GM23338 (cell line): ENCODE measurements at regions not wholly inside any gene's neighbourhood (a gene's known extent, or its start where the extent isn't known, plus 50 kb on each side); places are given as distances from the start of the nearest gene placed in this dataset.

Experiments used
- ATAC-seq: fragments of 200-7000 bp; cut with Tn5 transposase; 3 replicates; pipeline ENCODE4 v1.9.1; 2020
- DNase-seq: peaks from one replicate; pipeline ENCODE4 v3.0.0-alpha.2; 2015; ENCODE audit warnings: low spot score
- H2AFZ ChIP-seq: fragments of 200-600 bp; sonication (generic); 2 replicates; pipeline ENCODE4 v1.8.0; 2016; ENCODE audit warnings: antibody characterized with exemption, mild to moderate bottlenecking, moderate library complexity
- H3F3A ChIP-seq: fragments of 200-600 bp; sonication (generic); replicated peaks from 2 replicates; pipeline ENCODE4 v1.8.0; 2017; ENCODE audit warnings: antibody characterized with exemption, mixed run types, low read depth
- H3K27ac ChIP-seq: fragments of 200-600 bp; sonication (generic); 2 replicates; pipeline ENCODE4 v1.6.1; 2016; ENCODE audit warnings: low read depth
- H3K27me3 ChIP-seq: fragments of 200-600 bp; sonication (generic); 2 replicates; pipeline ENCODE4 v1.8.0; 2016; ENCODE audit warnings: mild to moderate bottlenecking, mixed run types, moderate library complexity; ENCODE audit not compliant: insufficient read depth
- H3K36me3 ChIP-seq: fragments of 200-600 bp; sonication (generic); 2 replicates; pipeline ENCODE4 v1.8.0; 2016; ENCODE audit warnings: mild to moderate bottlenecking; ENCODE audit not compliant: insufficient read depth
- H3K4me1 ChIP-seq: fragments of 200-600 bp; sonication (generic); 2 replicates; pipeline ENCODE4 v1.8.0; 2016; ENCODE audit warnings: mild to moderate bottlenecking, moderate library complexity; ENCODE audit not compliant: insufficient read depth
- H3K4me2 ChIP-seq: fragments of 200-600 bp; sonication (generic); 2 replicates; pipeline ENCODE4 v1.7.1; 2017; ENCODE audit warnings: mixed run types
- H3K4me3 ChIP-seq: fragments of 200-600 bp; sonication (generic); 2 replicates; pipeline ENCODE4 v1.6.1; 2016; ENCODE audit warnings: mixed run types
- H3K79me2 ChIP-seq: fragments of 200-600 bp; sonication (generic); replicated peaks from 2 replicates; pipeline ENCODE4 v1.8.0; 2017; ENCODE audit warnings: mild to moderate bottlenecking; ENCODE audit not compliant: insufficient read depth
- H3K9me2 ChIP-seq: fragments of 200-600 bp; sonication (generic); 2 replicates; pipeline ENCODE4 v1.8.0; 2017; ENCODE audit not compliant: insufficient read depth
- H4K20me1 ChIP-seq: fragments of 200-600 bp; sonication (generic); replicated peaks from 2 replicates; pipeline ENCODE4 v1.8.0; 2017; ENCODE audit warnings: mild to moderate bottlenecking; ENCODE audit not compliant: insufficient read depth
- H3K27ac Mint-ChIP-seq: 2 replicates; pipeline ENCODE4 v1.8.0; 2020; ENCODE audit warnings: inconsistent platforms, mild to moderate bottlenecking, moderate library complexity, mixed read lengths
- H3K27me3 Mint-ChIP-seq: 3 replicates; pipeline ENCODE4 v1.8.0; 2022; ENCODE audit warnings: low read depth, mild to moderate bottlenecking, moderate library complexity, mixed read lengths, inconsistent platforms; ENCODE audit not compliant: insufficient read depth, poor library complexity
- H3K36me3 Mint-ChIP-seq: 3 replicates; pipeline ENCODE4 v1.8.0; 2021; ENCODE audit warnings: low read depth, mild to moderate bottlenecking, inconsistent platforms, moderate library complexity, mixed read lengths
- H3K4me1 Mint-ChIP-seq: 3 replicates; pipeline ENCODE4 v1.8.0; 2020; ENCODE audit warnings: mild to moderate bottlenecking, inconsistent platforms, mixed read lengths
- H3K4me3 Mint-ChIP-seq: 3 replicates; pipeline ENCODE4 v1.8.0; 2021; ENCODE audit warnings: moderate library complexity, mild to moderate bottlenecking, inconsistent platforms, mixed read lengths
- H3K9me3 Mint-ChIP-seq: 3 replicates; pipeline ENCODE4 v1.8.0; 2020; ENCODE audit warnings: moderate library complexity, mild to moderate bottlenecking, inconsistent platforms, mixed read lengths
- CREB1 ChIP-seq: fragments of 250-450 bp; sonication (Bioruptor Pico); IDR thresholded peaks from 2 replicates; pipeline ENCODE4 v1.5.0; 2020; ENCODE audit warnings: low read depth, mild to moderate bottlenecking, moderate library complexity
- EZH2 ChIP-seq: fragments of 200-600 bp; sonication (generic); IDR thresholded peaks from one replicate; pipeline ENCODE4 v1.8.0; 2017; ENCODE audit warnings: antibody characterized with exemption, mild to moderate bottlenecking, low read depth; ENCODE audit not compliant: unreplicated experiment
- EZH2phosphoT487 ChIP-seq: fragments of 200-600 bp; sonication (generic); IDR thresholded peaks from one replicate; pipeline ENCODE4 v1.8.1; 2018; ENCODE audit warnings: antibody characterized with exemption; ENCODE audit not compliant: unreplicated experiment
- JUNB ChIP-seq: IDR thresholded peaks from one replicate; pipeline ENCODE4 v1.6.1; 2016; ENCODE audit warnings: antibody characterized with exemption; ENCODE audit not compliant: unreplicated experiment
- NANOG ChIP-seq: IDR thresholded peaks from 2 replicates; pipeline ENCODE4 v1.6.1; 2016; ENCODE audit warnings: antibody characterized with exemption, borderline replicate concordance
- STAT1 ChIP-seq: IDR thresholded peaks from one replicate; pipeline ENCODE4 v1.6.1; 2016; ENCODE audit warnings: antibody characterized with exemption; ENCODE audit not compliant: unreplicated experiment
- ZNF114 ChIP-seq: fragments of 250-450 bp; sonication (Bioruptor Pico); IDR thresholded peaks from 2 replicates; pipeline ENCODE4 v1.5.0; 2020; ENCODE audit warnings: mild to moderate bottlenecking, moderate library complexity
- ZNF331 ChIP-seq: fragments of 250-450 bp; sonication (Bioruptor Pico); IDR thresholded peaks from 2 replicates; pipeline ENCODE4 v1.5.0; 2020; ENCODE audit warnings: low read depth, mild to moderate bottlenecking, moderate library complexity
- TF ChIP-seq, protein P1 (sequence below): fragments of 250-450 bp; sonication (Bioruptor Pico); IDR thresholded peaks from 2 replicates; pipeline ENCODE4 v1.5.0; 2020; ENCODE audit warnings: mild to moderate bottlenecking, moderate library complexity
- TF ChIP-seq, protein P2 (sequence below), 2 experiments: fragments of 200-600 bp in 1 of 2; sonication (generic) in 1 of 2; conservative IDR thresholded peaks; 2 replicates each; pipeline versions ENCODE4 v1.5.1 to v1.6.1; 2016 to 2017; ENCODE audit warnings: antibody characterized with exemption in 2 of 2, low read depth in 2 of 2, mild to moderate bottlenecking in 2 of 2, moderate library complexity in 1 of 2

DNA sequence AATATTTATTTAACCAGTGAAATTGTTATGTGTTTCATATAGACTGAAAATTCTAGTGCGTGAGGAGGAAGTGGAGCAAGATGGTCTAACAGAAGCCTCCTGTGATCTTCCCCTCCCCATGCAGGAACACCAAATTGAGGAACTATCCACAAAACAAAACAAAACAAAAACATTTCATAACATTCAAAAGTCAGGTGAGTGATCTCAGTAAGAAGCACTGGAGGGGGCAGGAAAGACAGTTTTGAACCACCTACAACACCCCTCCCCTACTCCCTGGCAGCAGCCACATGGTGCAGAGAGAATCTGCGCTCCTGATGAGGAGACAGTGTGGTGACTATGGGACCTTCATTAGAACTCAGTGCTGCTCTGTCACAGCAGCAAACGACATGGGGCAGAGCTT lies 221.9 kb upstream of the SEMA3C start (continued):
- TF ChIP-seq, protein P1, sequence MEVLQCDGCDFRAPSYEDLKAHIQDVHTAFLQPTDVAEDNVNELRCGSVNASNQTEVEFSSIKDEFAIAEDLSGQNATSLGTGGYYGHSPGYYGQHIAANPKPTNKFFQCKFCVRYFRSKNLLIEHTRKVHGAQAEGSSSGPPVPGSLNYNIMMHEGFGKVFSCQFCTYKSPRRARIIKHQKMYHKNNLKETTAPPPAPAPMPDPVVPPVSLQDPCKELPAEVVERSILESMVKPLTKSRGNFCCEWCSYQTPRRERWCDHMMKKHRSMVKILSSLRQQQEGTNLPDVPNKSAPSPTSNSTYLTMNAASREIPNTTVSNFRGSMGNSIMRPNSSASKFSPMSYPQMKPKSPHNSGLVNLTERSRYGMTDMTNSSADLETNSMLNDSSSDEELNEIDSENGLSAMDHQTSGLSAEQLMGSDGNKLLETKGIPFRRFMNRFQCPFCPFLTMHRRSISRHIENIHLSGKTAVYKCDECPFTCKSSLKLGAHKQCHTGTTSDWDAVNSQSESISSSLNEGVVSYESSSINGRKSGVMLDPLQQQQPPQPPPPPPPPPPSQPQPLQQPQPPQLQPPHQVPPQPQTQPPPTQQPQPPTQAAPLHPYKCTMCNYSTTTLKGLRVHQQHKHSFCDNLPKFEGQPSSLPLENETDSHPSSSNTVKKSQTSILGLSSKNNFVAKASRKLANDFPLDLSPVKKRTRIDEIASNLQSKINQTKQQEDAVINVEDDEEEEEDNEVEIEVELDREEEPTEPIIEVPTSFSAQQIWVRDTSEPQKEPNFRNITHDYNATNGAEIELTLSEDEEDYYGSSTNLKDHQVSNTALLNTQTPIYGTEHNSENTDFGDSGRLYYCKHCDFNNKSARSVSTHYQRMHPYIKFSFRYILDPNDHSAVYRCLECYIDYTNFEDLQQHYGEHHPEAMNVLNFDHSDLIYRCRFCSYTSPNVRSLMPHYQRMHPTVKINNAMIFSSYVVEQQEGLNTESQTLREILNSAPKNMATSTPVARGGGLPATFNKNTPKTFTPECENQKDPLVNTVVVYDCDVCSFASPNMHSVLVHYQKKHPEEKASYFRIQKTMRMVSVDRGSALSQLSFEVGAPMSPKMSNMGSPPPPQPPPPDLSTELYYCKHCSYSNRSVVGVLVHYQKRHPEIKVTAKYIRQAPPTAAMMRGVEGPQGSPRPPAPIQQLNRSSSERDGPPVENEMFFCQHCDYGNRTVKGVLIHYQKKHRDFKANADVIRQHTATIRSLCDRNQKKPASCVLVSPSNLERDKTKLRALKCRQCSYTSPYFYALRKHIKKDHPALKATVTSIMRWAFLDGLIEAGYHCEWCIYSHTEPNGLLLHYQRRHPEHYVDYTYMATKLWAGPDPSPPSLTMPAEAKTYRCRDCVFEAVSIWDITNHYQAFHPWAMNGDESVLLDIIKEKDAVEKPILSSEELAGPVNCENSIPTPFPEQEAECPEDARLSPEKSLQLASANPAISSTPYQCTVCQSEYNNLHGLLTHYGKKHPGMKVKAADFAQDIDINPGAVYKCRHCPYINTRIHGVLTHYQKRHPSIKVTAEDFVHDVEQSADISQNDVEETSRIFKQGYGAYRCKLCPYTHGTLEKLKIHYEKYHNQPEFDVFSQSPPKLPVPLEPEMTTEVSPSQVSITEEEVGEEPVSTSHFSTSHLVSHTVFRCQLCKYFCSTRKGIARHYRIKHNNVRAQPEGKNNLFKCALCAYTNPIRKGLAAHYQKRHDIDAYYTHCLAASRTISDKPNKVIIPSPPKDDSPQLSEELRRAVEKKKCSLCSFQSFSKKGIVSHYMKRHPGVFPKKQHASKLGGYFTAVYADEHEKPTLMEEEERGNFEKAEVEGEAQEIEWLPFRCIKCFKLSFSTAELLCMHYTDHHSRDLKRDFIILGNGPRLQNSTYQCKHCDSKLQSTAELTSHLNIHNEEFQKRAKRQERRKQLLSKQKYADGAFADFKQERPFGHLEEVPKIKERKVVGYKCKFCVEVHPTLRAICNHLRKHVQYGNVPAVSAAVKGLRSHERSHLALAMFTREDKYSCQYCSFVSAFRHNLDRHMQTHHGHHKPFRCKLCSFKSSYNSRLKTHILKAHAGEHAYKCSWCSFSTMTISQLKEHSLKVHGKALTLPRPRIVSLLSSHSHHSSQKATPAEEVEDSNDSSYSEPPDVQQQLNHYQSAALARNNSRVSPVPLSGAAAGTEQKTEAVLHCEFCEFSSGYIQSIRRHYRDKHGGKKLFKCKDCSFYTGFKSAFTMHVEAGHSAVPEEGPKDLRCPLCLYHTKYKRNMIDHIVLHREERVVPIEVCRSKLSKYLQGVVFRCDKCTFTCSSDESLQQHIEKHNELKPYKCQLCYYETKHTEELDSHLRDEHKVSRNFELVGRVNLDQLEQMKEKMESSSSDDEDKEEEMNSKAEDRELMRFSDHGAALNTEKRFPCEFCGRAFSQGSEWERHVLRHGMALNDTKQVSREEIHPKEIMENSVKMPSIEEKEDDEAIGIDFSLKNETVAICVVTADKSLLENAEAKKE, result no peak
- no peak for TF ChIP-seq NANOG
- TF ChIP-seq, protein P2, sequence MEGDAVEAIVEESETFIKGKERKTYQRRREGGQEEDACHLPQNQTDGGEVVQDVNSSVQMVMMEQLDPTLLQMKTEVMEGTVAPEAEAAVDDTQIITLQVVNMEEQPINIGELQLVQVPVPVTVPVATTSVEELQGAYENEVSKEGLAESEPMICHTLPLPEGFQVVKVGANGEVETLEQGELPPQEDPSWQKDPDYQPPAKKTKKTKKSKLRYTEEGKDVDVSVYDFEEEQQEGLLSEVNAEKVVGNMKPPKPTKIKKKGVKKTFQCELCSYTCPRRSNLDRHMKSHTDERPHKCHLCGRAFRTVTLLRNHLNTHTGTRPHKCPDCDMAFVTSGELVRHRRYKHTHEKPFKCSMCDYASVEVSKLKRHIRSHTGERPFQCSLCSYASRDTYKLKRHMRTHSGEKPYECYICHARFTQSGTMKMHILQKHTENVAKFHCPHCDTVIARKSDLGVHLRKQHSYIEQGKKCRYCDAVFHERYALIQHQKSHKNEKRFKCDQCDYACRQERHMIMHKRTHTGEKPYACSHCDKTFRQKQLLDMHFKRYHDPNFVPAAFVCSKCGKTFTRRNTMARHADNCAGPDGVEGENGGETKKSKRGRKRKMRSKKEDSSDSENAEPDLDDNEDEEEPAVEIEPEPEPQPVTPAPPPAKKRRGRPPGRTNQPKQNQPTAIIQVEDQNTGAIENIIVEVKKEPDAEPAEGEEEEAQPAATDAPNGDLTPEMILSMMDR (conservative IDR thresholded peaks at IDR 0.05; ENCODE audit: low read depth in 2 of 2), result no peak

DNA sequence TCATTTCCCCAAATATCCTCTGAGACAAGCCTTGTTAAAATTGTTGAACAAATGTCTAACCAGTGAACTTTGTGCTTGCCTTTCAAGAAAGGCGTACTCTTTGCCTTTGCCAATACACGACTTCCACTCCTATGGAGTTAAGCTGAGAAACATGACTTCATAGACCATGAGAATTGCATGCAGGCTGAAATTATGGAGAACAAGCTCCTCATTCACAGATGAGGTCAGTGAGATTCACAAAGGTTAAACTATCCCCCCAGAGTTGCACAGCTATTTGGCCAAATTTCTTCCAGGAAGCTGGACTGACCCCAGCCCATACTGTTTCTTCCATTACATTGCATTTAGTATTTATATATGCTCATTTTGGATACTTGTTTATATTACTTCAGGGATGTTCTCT lies 221.4 kb upstream of the SEMA3C start:
- Histone ChIP-seq H3K27me3 (no peaks in the 10 kb centered on the region), H4K20me1 (no peaks in the 10 kb centered on the region), H3K4me2 (no peak overlapping the region), H2AFZ (no peak overlapping the region), H3K27ac (no peak overlapping the region), H3K79me2 (no peaks in the 10 kb centered on the region), H3K4me1 (no peaks in the 10 kb centered on the region), H3K9me2 (peaks cover 7% of the 10 kb centered on the region; the same call in 1 of the 2 replicates), H3F3A (no peaks in the 10 kb centered on the region), H3K36me3 (no peaks in the 10 kb centered on the region), H3K4me3 (no peak overlapping the region)
- Mint-ChIP-seq H3K4me3 (no peak overlapping the region), H3K27ac (no peak overlapping the region), H3K4me1 (no peaks in the 10 kb centered on the region), H3K27me3 (peaks cover 6% of the 10 kb centered on the region), H3K36me3 (peaks cover 4% of the 10 kb centered on the region; the same call in 2 of the 3 replicates), H3K9me3 (peaks cover 20% of the 10 kb centered on the region; the same call in 2 of the 3 replicates)
- DNase-seq (no peak), ATAC-seq (no peak)
- TF ChIP-seq, protein P2 (conservative IDR thresholded peaks at IDR 0.05; ENCODE audit: low read depth in 2 of 2), result no peak
- TF ChIP-seq ZNF114 (no peak), EZH2 (no peak), ZNF331 (no peak), CREB1 (CRISPR knock-in tag) (no peak), STAT1 (no peak), JUNB (no peak), EZH2phosphoT487 (no peak), NANOG (no peak)
